ENCODE measurements at regions not wholly inside any gene's neighbourhood (a gene's known extent, or its start where the extent isn't known, plus 50 kb on each side); places are given as distances from the start of the nearest gene placed in this dataset.
A peak's percentile ranks its signal among the peaks of the same experiment; 100 is the strongest.
"Not testable (repeated sequence)": the region's sequence is repeated elsewhere in the genome, so short reads cannot be mapped to it uniquely, and the experiment has no call there.

DNA sequence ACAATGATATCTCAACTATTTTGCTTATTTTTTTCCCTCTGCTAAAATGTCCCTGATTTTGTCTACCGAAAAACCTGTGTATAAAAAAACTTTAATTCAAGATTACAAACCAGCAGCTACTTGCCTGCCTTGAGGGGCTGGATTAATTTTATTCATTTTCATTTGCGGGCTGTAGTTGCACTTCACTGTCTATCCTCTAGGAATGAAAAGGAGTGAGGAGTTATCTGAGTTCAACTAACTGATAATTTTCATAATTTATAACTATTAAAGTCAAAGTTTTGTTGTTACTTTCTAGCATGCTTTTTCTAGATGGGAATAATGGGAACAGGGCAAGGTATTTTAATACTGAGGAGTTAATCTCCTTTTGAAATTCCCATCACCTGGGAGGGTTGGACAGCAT is 50.3 kb upstream of the AGTPBP1 start:
- DNase-seq: not testable (repeated sequence)

DNA sequence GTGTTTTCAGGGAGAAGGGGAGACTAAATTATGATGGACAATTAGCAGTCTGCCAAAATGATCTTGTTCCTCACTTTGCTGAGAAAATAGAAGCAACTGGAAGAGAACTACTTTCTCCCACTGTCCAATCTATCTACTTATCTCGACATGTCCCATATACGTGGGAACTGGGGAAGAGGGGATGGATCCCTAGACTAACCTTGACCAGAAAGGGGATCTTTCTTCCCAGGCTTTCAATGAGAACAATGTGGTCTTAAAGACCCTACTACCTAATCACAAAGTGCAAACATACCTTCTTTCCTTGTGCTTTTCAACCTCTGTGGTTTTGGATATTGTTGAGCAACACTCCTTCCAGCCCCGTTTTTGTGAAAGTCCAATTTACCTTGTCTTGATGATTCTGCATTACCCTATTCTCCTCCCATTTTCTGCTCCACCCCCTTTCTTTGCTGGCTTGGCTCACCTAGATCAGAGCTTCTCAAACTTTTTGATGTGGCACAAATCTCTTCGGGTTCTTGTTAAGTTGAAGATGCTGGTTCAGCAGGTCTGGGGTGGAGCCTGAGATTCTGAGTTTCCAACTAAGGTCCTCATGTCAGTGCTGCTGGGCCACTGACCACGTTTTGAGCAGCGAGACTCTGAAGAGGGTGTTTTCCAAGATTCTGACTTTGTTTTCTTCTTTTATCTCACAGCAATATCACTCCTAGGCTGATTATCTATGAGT is 61.4 kb upstream of the AGTPBP1 start:
- DNase-seq: peak; percentile 42

DNA sequence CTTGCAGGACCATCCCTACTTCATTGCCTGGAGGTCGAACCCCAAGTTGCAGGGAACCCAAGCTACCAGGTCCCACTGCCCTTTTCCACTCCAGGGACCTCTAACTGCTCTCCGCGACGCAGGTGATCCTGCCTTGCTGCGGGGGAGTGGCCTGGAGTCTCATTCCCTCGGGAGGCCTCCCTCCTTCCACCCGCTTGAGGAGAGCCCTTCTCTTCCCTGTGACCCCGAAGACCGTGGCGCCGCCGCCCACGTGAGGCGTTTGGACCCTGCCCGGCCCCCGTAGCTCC is 63.0 kb upstream of the AGTPBP1 start:
- not testable (repeated sequence) for DNase-seq

DNA sequence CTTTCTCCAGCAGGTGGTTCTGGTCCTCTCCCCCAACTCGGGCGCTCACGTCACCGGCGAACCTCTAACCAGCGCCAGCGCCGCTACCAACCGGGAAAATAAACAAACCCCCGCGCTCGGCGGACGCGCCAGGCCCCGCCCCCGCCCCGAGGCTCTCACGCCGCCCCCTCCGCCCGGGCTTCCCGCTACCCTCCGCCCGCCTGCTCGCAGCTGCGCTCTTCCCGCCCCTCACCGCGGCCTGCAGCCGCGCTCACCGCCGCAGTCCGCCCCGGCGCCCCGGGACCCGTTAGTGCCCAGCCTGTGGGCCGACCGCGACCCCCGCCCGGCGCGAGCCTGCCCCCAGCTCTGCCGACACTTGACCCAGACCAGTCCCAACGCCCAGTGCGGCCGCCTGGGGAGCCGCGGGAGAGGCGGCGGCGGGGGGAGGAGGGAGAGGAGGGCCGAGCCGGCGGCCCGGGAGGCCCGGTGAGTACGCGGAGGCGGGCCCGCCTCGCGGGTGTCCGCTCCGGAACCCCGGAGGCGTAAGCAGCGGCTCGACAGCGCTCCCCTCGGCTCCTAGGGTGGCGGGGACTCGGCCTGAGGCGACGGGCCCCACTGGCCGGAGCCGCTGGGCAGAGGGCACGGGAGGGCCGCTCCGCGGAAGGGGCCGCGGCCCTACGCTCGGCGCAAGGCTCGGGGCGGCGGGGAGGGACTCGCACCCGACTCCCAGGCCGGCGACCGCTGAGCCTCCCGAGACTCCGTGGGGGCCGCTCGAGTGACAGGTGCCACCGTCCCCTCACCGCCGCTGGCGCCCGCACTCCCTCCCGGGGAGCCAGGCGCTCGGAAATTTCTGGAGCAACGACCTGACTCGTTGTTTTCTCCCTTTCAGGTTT is 63.6 kb upstream of the AGTPBP1 start:
- DNase-seq: peak; percentile 88

DNA sequence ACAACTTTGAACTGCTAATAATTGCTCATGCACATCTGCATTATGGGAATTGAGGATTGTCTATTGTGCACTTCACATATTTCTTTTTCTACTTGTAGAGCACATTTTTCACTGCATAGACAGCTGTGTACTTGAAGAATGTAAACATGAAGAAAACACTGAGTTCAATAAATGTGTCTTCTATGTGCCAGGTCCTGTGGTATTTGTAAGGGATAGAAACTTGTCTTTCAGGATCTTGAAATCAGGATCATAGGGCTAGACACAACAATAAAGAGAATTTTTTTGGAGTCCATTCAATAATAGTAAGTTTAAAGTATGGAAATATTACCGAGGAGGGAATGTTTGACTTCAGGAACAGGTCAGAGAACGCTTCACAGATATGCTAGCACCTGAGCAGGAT is 66.6 kb upstream of the AGTPBP1 start:
- DNase-seq: not testable (repeated sequence)

DNA sequence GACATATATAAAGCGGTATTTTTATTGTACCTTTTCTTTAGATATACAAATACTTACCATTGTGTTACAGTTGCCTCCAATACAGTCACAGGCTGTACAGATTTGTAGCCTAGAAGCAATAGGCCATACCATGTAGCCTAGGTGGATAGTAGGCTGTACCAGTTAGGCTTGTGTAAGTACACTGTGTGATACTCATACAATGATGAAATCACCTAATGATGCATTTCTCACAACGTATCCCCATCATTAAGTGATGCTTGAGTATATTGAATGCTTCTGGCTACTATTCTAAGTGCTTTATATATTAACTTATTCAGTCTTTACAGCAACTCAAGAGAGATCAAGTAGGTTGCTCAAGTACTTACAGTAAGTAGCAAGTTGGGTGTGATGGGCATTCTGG is 71.6 kb upstream of the AGTPBP1 start:
- not testable (repeated sequence) for DNase-seq

DNA sequence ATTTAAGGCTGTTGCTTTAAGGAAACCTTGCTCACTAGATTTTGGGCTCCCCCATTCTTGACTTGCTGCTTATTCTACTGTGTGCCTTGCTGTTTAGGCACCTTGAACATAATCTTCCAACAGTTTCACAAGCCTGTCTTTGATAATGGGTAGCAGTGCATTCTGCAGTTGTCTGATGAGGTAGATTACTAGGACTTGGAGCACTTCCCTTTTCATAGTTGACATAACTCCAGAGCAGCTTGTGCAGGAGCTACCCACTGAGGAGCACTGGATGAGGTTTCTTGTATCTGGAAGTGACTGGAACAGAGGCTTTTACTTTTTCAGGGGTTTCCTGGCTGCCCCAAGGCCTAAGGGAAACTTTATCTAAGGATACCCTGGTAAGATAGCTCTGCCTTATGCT is 73.0 kb upstream of the AGTPBP1 start:
- not testable (repeated sequence) for DNase-seq

DNA sequence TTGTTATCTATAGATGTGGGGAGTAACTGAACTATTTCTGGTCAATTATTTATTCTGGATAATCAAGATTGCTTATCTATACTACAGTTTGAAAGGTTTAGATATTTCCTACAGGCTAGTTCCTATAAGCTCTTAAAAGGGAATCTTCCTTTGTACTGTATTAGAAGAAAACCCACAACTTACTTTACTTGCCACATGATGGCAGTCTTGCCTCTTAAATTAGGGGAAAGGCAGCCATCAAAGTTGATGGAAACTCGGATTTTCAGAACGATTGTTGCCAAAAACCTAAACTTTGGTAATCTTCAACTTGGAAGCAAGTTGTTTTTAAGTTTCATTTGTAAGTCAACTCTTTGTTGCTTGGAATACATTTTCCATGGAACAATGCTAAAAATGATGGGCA is 77.2 kb upstream of the AGTPBP1 start:
- DNase-seq: not testable (repeated sequence)

DNA sequence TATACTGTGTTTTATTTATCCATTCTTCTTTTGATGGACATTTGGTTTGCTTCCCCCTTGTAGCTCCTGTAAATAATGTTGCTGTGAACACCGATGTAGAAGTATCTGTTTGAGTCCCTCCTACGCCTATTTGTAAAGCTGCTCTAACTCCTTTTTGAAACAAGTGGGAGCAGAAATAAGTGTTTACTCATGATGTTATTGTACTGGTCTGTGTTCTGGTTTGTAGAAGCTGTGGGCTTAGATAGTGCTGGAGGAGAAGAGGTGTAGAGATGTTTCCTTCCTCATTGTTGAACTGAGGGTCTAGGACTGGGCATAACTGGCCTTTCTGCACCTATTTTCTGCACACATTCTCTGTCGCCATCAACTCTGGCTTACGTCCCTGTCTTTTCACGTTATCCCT is 78.8 kb upstream of the AGTPBP1 start:
- not testable (repeated sequence) for DNase-seq

DNA sequence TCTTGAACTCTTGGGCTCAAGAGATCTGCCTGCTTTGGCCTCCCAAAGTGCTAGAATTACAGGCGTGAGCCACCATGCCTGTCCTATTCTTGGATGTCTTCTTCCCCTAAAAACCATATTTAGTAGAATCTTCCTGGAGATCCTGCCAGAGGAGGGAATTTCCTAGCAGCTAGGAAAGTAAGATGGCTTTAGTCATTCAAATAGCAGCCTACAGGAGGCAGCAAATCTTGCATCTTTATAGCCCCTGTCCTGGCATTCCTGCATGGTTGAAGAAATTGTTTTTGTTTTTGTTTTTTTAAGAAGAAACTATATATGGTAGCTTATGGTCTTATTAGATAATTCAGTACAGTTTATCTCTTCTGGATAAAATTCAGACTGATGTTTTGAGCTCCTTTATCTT is 83.2 kb upstream of the AGTPBP1 start:
- DNase-seq: not testable (repeated sequence)

DNA sequence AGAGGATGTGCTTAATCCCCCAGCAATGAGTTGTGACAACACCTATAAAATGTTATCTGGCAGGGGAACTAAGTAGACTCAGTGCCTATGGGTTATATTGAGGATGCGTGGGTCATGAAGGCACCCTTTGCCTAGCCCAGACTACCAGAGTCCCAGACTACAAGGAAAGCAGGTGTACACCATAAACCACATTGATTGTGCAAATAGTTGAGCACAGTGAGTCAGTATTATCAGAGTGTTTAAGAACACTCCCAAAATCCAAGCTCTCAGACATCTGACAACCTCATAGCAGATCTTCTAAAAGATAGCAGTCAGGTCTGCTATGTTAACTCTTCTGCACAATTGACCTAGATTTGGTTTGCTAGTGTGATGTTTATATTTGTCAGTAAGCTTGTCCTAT is 92.8 kb upstream of the AGTPBP1 start:
- DNase-seq: not testable (repeated sequence)

DNA sequence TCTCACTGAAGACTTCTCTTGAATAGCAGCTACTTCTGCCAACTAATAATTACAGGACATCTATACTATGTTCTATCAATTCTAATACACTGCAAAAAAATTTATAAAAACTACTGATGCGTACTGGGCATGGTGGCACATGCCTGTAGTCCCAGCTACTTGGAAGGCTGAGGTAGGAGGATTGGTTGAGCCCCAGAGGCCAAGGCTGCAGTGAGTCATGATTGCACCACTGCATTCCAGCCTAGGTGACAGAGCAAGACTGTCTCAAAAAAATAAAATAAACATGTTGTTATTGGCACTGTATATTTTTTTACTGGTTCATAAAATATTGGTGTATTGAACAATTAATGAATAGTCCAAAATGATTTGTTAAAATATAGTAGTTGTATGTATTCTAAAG is 97.0 kb upstream of the NAA35 start:
- not testable (repeated sequence) for DNase-seq

DNA sequence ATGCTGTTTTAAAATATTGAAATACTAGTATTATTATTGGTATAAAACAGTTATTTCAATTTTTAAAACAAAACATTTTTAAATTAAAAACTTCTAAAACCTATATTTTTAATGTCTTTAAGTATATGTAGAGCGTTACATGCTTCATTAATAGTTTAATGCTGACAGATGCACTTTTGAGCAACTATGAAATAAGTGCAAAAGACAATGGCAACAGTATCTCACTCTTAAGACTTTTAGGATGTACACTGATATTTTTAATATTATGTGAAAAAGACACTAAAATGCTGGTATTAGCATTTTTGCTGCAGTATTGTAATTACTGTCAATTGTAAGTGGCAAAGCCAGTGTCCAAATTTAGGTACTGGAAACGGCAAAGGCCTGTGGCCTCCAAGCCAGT is 93.2 kb upstream of the NAA35 start:
- DNase-seq: not testable (repeated sequence)

DNA sequence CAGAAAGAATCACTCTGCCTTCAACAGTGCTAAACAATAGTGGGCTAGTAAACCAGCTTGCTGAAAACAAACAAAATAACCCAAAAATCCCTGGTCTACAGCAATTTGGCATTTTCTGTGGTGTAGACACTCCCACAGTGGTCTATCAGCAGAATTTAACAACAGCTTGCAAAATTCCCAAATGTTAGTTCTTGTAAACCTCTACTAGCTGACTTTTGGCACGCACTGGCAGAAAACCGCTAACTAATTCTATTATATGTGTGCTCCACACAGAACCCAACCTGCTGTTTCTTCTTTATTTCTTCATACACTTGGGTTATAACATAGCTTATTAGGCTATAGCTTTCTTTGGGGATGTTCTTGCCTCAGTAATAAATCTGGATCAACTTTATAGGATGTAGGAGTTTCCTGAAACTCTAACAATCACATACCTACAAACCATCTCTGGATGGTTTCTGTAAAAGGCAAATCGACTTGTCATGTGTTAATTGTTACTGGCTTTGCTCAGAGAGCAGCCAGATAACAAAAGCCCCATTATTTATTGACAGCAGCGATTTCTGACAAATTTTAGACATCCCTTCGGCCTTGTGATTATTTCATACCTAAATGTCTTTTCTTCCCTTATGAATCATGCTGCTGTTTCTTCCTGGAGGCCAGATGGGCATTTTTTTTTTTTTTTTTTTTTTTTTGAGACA is 82.7 kb upstream of the NAA35 start:
- no peak for DNase-seq

DNA sequence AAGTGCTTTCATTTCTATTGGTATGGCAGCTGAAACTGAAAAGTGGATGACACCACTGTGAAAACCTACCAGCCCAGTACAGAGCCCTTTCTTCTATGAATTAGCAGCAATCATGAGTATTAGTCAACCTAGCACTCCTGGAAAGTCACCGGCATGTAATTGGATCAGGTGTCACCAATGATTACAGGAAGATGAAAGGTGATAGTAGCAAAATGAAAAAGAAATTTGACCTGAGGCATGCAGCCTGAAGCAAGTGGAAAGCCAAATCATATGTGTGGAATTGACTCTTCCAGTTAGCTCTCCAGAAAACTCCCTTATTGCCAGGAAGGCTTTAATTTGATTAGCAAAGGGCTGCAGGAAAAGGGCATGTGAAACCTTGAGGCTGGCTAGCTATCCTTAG is 81.2 kb upstream of the NAA35 start:
- DNase-seq: no peak

DNA sequence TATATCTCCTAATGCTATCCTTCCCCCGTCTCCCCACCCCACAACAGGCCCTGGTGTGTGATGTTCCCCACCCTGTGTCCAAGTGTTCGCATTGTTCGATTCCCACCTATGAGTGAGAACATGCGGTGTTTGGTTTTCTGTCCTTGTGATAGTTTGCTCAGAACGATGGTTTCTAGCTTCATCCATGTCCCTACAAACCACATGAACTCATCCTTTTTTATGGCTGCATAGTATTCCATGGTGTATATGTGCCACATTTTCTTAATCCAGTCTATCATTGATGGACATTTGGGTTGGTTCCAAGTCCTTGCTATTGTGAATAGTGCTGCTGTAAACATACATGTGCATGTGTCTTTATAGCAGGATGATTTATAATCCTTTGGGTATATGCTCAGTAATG is 79.1 kb upstream of the NAA35 start:
- not testable (repeated sequence) for DNase-seq

DNA sequence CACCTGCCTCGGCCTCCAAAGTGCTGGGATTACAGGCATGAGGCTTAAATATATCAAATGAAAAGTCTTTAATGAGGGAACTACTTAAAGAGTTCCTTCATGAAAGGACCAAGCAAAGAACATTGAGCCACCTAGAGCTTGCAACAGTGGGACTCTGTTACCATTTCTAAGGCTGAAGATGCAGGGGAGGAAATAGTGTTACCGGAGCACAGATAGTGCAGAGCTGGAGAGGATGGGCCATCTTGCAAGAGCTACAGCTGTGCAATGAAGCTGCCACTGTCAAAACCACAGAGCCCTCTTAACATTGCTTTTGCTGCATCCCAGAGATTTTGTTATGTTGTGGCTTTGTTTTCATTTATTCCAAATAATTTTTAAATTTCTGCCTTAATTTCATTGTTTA is 77.1 kb upstream of the NAA35 start:
- DNase-seq: no peak

DNA sequence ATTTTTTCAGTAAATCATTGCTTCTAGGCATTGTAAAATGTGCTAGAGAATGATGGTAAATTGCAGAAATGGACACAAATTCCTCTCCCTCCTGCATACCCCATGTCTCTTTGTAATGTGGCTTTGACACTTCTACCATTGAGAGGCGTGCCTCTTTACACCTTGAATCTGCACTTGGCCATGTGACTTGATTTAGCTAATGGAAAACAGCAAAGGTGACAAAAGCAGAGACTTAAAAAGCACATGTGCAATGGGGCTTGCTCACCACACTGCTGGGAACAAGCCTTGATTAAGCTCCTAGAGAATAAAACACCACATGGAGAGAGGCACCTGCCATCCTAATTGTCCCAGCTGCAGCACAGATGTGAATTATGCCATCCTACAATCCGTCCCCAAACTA is 69.9 kb upstream of the NAA35 start:
- no peak for DNase-seq

DNA sequence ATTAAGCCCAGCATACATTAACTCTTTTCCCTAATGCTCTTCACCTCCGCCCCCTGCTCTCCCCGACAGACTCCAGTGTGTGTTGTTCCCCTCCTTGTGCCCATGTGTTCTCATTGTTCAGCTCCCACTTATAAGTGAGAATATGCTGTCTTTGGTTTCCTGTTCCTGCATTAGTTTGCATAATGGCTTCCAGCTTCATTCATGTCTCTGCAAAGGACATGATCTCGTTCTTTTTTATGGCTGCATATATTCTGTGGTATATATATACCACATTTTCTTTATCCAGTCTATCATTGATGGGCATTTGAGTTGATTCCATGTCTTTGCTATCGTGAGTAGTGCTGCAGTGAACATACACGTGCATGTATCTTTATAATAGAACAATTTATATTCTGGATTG is 69.3 kb upstream of the NAA35 start:
- not testable (repeated sequence) for DNase-seq

DNA sequence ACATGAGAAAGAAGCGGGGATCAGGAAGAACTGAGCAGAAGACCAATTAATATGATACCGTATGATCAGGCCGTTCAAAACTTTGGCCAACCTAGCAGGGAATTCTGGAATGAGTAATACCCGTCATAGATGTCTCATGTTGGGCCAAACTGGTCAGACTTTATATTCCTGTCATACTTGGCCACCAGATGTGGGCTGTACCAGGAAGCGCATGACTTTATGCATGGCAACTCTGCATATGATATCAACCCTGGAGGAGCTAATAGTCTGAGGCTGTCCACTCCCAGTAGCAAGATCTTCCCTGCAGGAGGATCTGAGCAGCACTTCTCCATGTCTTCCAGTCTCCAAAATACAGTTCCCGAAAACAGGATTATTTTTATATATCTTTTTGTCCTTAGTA is 68.5 kb upstream of the NAA35 start:
- no peak for DNase-seq

DNA sequence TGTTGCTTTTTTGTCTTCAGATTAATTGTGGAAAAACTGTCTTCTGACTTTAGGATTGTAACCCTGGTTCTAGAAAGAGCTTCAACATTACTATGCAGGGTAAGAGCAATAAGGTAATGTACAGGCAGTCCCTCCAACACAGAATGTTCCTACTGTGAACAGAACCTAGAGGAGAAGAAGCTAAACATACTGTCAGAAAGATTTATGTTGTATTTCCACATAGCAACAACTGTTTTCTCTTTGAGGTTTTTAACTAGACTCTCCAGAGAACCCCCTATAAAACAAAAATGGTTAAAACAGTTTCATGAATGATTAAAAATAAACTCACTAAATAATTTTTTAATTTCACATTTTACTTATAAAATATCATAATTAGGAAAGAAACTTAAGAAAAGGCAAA is 64.3 kb upstream of the NAA35 start:
- DNase-seq: no peak

DNA sequence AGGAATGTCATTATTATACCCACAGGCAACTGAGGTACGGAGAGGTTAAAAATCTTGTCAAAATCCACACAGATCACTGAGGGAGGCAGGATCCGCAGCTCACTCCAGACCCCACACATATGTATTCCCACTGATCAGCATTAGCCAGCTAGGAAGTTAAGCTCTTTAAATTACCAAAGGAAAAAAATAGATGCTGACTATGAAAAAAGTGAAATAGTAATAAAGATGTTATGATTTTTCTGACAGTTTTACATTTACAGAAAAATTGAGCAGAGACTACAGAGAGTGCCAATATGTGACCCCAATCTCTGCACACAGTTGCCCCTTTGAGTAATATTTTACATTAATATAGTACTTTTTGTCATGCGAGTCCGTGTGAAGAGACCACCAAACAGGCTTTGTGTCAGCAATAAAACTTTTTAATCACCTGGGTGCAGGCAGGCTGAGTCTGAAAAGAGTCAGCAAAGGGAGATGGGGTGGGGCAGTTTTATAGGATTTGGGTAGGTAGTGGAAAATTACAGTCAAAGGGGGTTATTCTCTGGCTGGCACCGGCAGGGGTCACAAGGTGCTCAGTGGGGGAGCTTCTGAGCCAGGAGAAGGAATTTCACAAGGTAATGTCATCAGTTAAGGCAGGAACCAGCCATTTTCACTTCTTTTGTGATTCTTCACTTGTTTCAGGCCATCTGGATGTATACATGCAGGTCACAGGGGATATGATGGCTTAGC is 61.9 kb upstream of the NAA35 start:
- not testable (repeated sequence) for DNase-seq

DNA sequence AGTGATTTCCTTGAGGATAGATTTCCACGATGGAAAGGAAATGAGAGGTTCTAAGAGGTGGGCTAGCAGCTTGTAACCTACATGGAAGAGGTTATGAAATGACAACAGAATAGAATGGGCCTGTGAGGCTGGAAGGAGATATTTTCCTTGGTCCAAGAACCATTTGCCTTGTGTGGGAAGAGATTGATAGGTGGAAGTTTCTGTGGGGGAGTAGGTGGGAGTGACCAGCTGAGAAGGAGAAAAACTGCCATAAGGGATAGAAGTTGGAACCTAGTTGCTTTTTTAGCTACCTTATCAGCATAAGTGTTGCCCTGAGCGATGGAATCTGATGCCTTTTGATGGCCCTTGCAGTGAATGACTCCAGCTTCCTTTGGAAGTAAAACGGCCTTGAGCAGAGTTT is 60.4 kb upstream of the NAA35 start:
- not testable (repeated sequence) for DNase-seq

Measured in CD4-positive, alpha-beta T cell treated with Interferon gamma for 1 hour (primary cell).